T-cell (primary cell): ENCODE measurements at regions not wholly inside any gene's neighbourhood (a gene's known extent, or its start where the extent isn't known, plus 50 kb on each side); places are given as distances from the start of the nearest gene placed in this dataset.

ENCODE experiments used
- ATAC-seq, 4 experiments: fragments of 200-7000 bp in 3 of 4; fragments of 150-1000 bp in 1 of 4; cut with Tn5 transposase; replicated peaks in 1 of 4; 1 replicate in 3 of 4; 2 replicates in 1 of 4; pipeline ENCODE4 v1.10.0; 2021; ENCODE audit warnings: moderate library complexity in 3 of 4, mild to moderate bottlenecking in 2 of 4, moderate number of reproducible peaks in 1 of 4
- CTCF ChIA-PET, 2 donors: fragments of 300-600 bp; sonication (Branson Sonifier 250); formaldehyde crosslinking; loops; one replicate each; lab custom pipeline; 2022; ENCODE audit warnings: antibody characterized with exemption in 2 of 2; lab: Charles Lee
- POLR2A ChIA-PET, 2 donors: fragments of 300-600 bp; sonication (Branson Sonifier 250); formaldehyde crosslinking; loops; one replicate each; lab custom pipeline; 2022; ENCODE audit warnings: antibody characterized with exemption in 2 of 2; lab: Charles Lee
- DNase-seq, 35 experiments: peaks; one replicate each; pipeline versions ENCODE4 v3.0.0 to v3.0.0-alpha.2; 2013 to 2023
- H3K27ac ChIP-seq: one replicate; pipeline ENCODE4 v1.5.1; 2013; ENCODE audit warnings: low read length
- H3K27me3 ChIP-seq, 2 experiments: replicated peaks in 1 of 2; 1 replicate in 1 of 2; 2 replicates in 1 of 2; pipeline versions ENCODE4 v1.6.1 to v1.7.0; 2013; ENCODE audit warnings: low read length in 1 of 2, mixed read lengths in 1 of 2; ENCODE audit not compliant: control insufficient read depth in 2 of 2, insufficient read depth in 2 of 2; ENCODE audit errors: extremely low read depth in 1 of 2
- H3K36me3 ChIP-seq, 2 donors: 1 replicate in 1 of 2; 2 replicates in 1 of 2; pipeline versions ENCODE4 v1.6.1 to v1.7.0; 2013; ENCODE audit warnings: low read length in 1 of 2; ENCODE audit not compliant: control insufficient read depth in 2 of 2, insufficient read depth in 1 of 2; ENCODE audit errors: extremely low read depth in 1 of 2
- H3K4me1 ChIP-seq, 2 experiments: 1 replicate in 1 of 2; 2 replicates in 1 of 2; pipeline versions ENCODE4 v1.6.1 to v1.7.0; 2013; ENCODE audit warnings: low read length in 2 of 2, mixed read lengths in 1 of 2; ENCODE audit not compliant: insufficient read depth in 2 of 2, control insufficient read depth in 1 of 2; ENCODE audit errors: extremely low read depth in 1 of 2
- H3K4me3 ChIP-seq, 2 donors: 1 replicate in 1 of 2; 2 replicates in 1 of 2; pipeline versions ENCODE4 v1.5.1 to v1.7.0; 2013; ENCODE audit warnings: mild to moderate bottlenecking in 2 of 2, low read length in 1 of 2, moderate library complexity in 1 of 2; ENCODE audit not compliant: control insufficient read depth in 1 of 2; ENCODE audit errors: extremely low read depth in 1 of 2
- H3K9me3 ChIP-seq: 2 replicates; pipeline ENCODE4 v1.7.0; 2013
- H3K27ac Mint-ChIP-seq, 2 donors: one replicate each; pipeline ENCODE4 v1.8.0; 2020 to 2021; ENCODE audit warnings: mild to moderate bottlenecking in 2 of 2, mixed read lengths in 2 of 2
- H3K27me3 Mint-ChIP-seq, 2 donors: one replicate each; pipeline ENCODE4 v1.8.0; 2021 to 2022; ENCODE audit warnings: mixed read lengths in 2 of 2
- H3K36me3 Mint-ChIP-seq: one replicate; pipeline ENCODE4 v1.8.0; 2021; ENCODE audit warnings: mixed read lengths
- H3K4me1 Mint-ChIP-seq, 3 donors: one replicate each; pipeline ENCODE4 v1.8.0; 2020 to 2022; ENCODE audit warnings: mixed read lengths in 3 of 3, mild to moderate bottlenecking in 1 of 3
- H3K4me3 Mint-ChIP-seq, 3 donors: one replicate each; pipeline ENCODE4 v1.8.0; 2020 to 2022; ENCODE audit warnings: mild to moderate bottlenecking in 3 of 3, mixed read lengths in 3 of 3, moderate library complexity in 3 of 3
- H3K9me3 Mint-ChIP-seq, 3 donors: one replicate each; pipeline ENCODE4 v1.8.0; 2020 to 2022; ENCODE audit warnings: mixed read lengths in 3 of 3
- WGBS: methylation state at CpG from one replicate; pipeline ENCODE4 v1.1.5; 2013; ENCODE audit warnings: missing lambda C conversion rate; ENCODE audit not compliant: insufficient coverage; 5-methylcytosine and 5-hydroxymethylcytosine counted together

GRCh38 chr15:70521576-70522322 lies 241.6 kb downstream of the UACA start:
- H3K27me3 Mint-ChIP-seq: no peaks in the 10 kb centered on the region
- H3K36me3 Mint-ChIP-seq: peaks cover 3% of the 10 kb centered on the region
- ATAC-seq (no peak), DNase-seq (peak in 2 of 35 experiments; percentile 8 to 10)
- 98% methylated on average over 6 of the region's 11 CpGs for WGBS
- no peak overlapping the region for H3K4me3 Mint-ChIP-seq
- CTCF ChIA-PET: no interaction called here
- Histone ChIP-seq H3K36me3 (no peaks in the 10 kb centered on the region), H3K27ac (no peak overlapping the region), H3K27me3 (peaks cover 0 to 5% of the 10 kb centered on the region in 2 experiments), H3K9me3 (no peaks in the 10 kb centered on the region), H3K4me3 (no peak overlapping the region), H3K4me1 (peaks cover 4 to 10% of the 10 kb centered on the region in 2 experiments)
- peaks cover 25 to 32% (median 25%) of the 10 kb centered on the region in 3 donors for H3K4me1 Mint-ChIP-seq
- no peaks in the 10 kb centered on the region for H3K9me3 Mint-ChIP-seq
- POLR2A ChIA-PET: no interaction called here
- H3K27ac Mint-ChIP-seq: no peak overlapping the region

GRCh38 chr15:70519616-70520015 lies 243.7 kb downstream of the UACA start:
- Mint-ChIP-seq H3K27ac (no peak overlapping the region), H3K9me3 (no peaks in the 10 kb centered on the region), H3K36me3 (no peaks in the 10 kb centered on the region), H3K4me1 (peaks cover 7 to 11% (median 7%) of the 10 kb centered on the region in 3 donors), H3K4me3 (no peak overlapping the region), H3K27me3 (no peaks in the 10 kb centered on the region)
- CTCF ChIA-PET: no interaction called here
- Histone ChIP-seq H3K4me1 (peaks cover 0 to 2% of the 10 kb centered on the region in 2 experiments), H3K4me3 (no peak overlapping the region), H3K27ac (no peak overlapping the region), H3K9me3 (no peaks in the 10 kb centered on the region), H3K27me3 (peaks cover 0 to 7% of the 10 kb centered on the region in 2 experiments), H3K36me3 (no peaks in the 10 kb centered on the region)
- POLR2A ChIA-PET: no interaction called here
- 40% methylated on average over 1 of the region's 3 CpGs for WGBS
- ATAC-seq (no peak), DNase-seq (no peak)

- POLR2A ChIA-PET: no interaction called here
- no peak overlapping the region for H3K27ac ChIP-seq
- no peak overlapping the region for H3K27ac Mint-ChIP-seq
- CTCF ChIA-PET: no interaction called here
- no peaks in the 10 kb centered on the region for H3K9me3 Mint-ChIP-seq
- DNase-seq (no peak), ATAC-seq (no peak)
- H3K4me3 ChIP-seq: no peak overlapping the region
- no peaks in the 10 kb centered on the region for H3K36me3 ChIP-seq
- H3K27me3 Mint-ChIP-seq: no peaks in the 10 kb centered on the region
- no peaks in the 10 kb centered on the region for H3K9me3 ChIP-seq
- H3K4me3 Mint-ChIP-seq: no peak overlapping the region
- peaks cover 4 to 11% (median 6%) of the 10 kb centered on the region in 3 donors for H3K4me1 Mint-ChIP-seq
- peaks cover 0 to 2% of the 10 kb centered on the region in 2 experiments for H3K4me1 ChIP-seq
- 98% methylated on average over 6 of the region's 6 CpGs for WGBS
- H3K27me3 ChIP-seq: peaks cover 0 to 7% of the 10 kb centered on the region in 2 experiments
- no peaks in the 10 kb centered on the region for H3K36me3 Mint-ChIP-seq
Measured at GRCh38 chr15:70519004-70519365, 244.4 kb downstream of the UACA start.

- Mint-ChIP-seq H3K4me1 (peaks cover 2 to 11% (median 3%) of the 10 kb centered on the region in 3 donors), H3K27ac (no peak overlapping the region), H3K36me3 (no peaks in the 10 kb centered on the region), H3K27me3 (no peaks in the 10 kb centered on the region), H3K4me3 (no peak overlapping the region), H3K9me3 (no peaks in the 10 kb centered on the region)
- CTCF ChIA-PET: no interaction called here
- ATAC-seq (no peak), DNase-seq (no peak)
- Histone ChIP-seq H3K4me1 (peaks cover 0 to 2% of the 10 kb centered on the region in 2 experiments), H3K9me3 (no peaks in the 10 kb centered on the region), H3K4me3 (no peak overlapping the region), H3K36me3 (no peaks in the 10 kb centered on the region), H3K27ac (no peak overlapping the region), H3K27me3 (peaks cover 0 to 7% of the 10 kb centered on the region in 2 experiments)
- POLR2A ChIA-PET: no interaction called here
- 95% methylated on average over 8 of the region's 11 CpGs for WGBS
Measured at GRCh38 chr15:70518201-70519003, 245.0 kb downstream of the UACA start.

DNA sequence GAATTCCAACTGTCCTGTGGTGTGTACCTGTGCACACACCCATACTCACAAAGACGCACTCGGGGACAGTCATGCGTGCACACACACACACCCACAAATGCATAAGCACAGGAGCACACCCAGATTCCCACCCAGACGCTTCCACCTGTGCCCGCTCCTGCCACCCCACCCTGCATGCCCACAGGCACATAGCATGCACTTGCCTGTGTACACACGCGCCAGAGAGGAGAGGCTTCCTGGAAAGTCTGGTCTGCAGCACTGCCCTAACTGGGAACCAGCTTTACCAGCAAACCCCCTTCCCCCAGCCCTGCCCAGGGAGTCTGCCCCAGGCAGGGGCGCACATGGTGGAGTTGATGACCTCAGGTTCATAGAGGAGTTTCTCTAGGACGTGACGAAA lies 246.2 kb downstream of the UACA start:
- H3K36me3 ChIP-seq: no peaks in the 10 kb centered on the region
- no peak overlapping the region for H3K4me3 ChIP-seq
- ATAC-seq (no peak), DNase-seq (no peak)
- no peak overlapping the region for H3K27ac ChIP-seq
- Mint-ChIP-seq H3K36me3 (no peaks in the 10 kb centered on the region), H3K4me3 (no peak overlapping the region), H3K27me3 (no peaks in the 10 kb centered on the region), H3K4me1 (peaks cover 2 to 3% (median 2%) of the 10 kb centered on the region in 3 donors), H3K27ac (no peak overlapping the region), H3K9me3 (peaks cover 0 to 1% (median 0%) of the 10 kb centered on the region in 3 donors)
- H3K9me3 ChIP-seq: no peaks in the 10 kb centered on the region
- 94% methylated on average over 5 of the region's 10 CpGs for WGBS
- peaks cover 0 to 7% of the 10 kb centered on the region in 2 experiments for H3K27me3 ChIP-seq
- ChIA-PET CTCF (no interaction called here), POLR2A (interaction anchor here (0.5 to 0.6 kb wide), 2 partner anchors 69 to 1672 kb away, joined by 5 to 6 read pairs; no protein-coding TSS in a partner anchor)
- H3K4me1 ChIP-seq: peaks cover 0 to 2% of the 10 kb centered on the region in 2 experiments

DNA sequence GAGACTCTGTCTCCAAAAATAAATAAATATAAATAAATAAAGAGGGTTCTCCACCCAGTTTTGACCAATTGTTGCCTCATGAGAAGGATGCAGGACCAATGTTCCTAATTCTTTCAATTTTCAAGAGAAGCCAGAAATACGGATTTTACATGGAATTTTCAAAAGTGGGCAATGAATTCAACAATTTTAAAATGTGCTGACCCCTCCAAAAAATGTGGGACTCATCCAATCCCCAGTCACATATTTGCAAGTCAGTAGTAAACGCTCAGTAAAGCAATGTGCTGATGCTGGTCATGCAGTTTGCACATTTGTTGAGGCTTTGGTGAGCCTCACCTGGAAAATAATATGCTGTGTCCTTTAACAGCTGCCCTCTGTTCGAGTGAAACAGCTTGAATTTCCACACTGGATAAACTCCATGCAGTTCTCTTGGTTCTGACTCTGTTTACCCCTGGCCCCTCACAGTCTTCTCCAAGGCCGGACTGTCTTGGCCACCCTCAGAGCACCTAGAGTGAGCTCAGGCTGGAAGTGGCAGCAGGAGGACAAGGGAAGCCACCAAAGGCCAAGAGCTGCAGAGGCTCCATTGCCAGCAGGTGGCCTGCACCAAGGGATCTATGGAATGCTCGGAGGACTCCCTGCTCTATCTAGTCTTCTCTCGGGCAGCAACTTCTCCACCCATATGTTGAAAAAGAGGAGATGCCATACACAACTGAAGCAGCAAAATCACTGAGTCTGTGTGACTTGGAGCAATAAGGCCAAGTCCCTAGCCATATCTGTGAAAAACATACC lies 246.8 kb downstream of the UACA start:
- no peak overlapping the region for H3K27ac ChIP-seq
- no peak overlapping the region for H3K27ac Mint-ChIP-seq
- no peak overlapping the region for H3K4me3 ChIP-seq
- H3K4me1 Mint-ChIP-seq: peaks cover 0 to 6% (median 2%) of the 10 kb centered on the region in 3 donors
- 93% methylated on average over 6 of the region's 6 CpGs for WGBS
- H3K27me3 Mint-ChIP-seq: no peaks in the 10 kb centered on the region
- H3K36me3 ChIP-seq: no peaks in the 10 kb centered on the region
- no peaks in the 10 kb centered on the region for H3K9me3 ChIP-seq
- CTCF ChIA-PET: no interaction called here
- peaks cover 0 to 7% of the 10 kb centered on the region in 2 experiments for H3K27me3 ChIP-seq
- POLR2A ChIA-PET: interaction anchor here (0.5 to 0.6 kb wide), 3 partner anchors 68 to 1671 kb away, joined by 3 to 6 read pairs (median 5); no protein-coding TSS in a partner anchor
- no peak overlapping the region for H3K4me3 Mint-ChIP-seq
- peaks cover 0 to 2% of the 10 kb centered on the region in 2 experiments for H3K4me1 ChIP-seq
- peaks cover 0 to 7% (median 3%) of the 10 kb centered on the region in 3 donors for H3K9me3 Mint-ChIP-seq
- ATAC-seq: no peak
- no peak for DNase-seq
- H3K36me3 Mint-ChIP-seq: no peaks in the 10 kb centered on the region
